GM13976 (cell line): ENCODE measurements at regions not wholly inside any gene's neighbourhood (a gene's known extent, or its start where the extent isn't known, plus 50 kb on each side); places are given as distances from the start of the nearest gene placed in this dataset.
"Not testable (repeated sequence)": the region's sequence is repeated elsewhere in the genome, so short reads cannot be mapped to it uniquely, and the experiment has no call there.

Source experiments
- DNase-seq: peaks from one replicate; pipeline ENCODE4 v3.0.0; 2012; ENCODE audit warnings: low spot score
- in situ Hi-C: fragments of 300-500 bp; cut with MboI; formaldehyde crosslinking; loops from one replicate; pipeline ENCODE4 v1.12.0; 2022; ENCODE audit warnings: low sequenced_read_pairs, mixed read lengths, inconsistent platforms; ENCODE audit not compliant: unreplicated experiment
- TF ChIP-seq, protein P1 (sequence below): IDR thresholded peaks from 2 replicates; pipeline ENCODE4 v1.5.1; 2012; ENCODE audit warnings: borderline replicate concordance, mild to moderate bottlenecking; ENCODE audit not compliant: insufficient read depth; ENCODE audit errors: extremely low read depth, missing control alignments, control extremely low read depth

GRCh38 chr13:30520571-30520970, 54.8 kb upstream of the HMGB1 start:
- no peak for DNase-seq

GRCh38 chr13:30523211-30523610, 57.5 kb upstream of the HMGB1 start:
- in situ Hi-C loops: no loop called here
- TF ChIP-seq, protein P1, sequence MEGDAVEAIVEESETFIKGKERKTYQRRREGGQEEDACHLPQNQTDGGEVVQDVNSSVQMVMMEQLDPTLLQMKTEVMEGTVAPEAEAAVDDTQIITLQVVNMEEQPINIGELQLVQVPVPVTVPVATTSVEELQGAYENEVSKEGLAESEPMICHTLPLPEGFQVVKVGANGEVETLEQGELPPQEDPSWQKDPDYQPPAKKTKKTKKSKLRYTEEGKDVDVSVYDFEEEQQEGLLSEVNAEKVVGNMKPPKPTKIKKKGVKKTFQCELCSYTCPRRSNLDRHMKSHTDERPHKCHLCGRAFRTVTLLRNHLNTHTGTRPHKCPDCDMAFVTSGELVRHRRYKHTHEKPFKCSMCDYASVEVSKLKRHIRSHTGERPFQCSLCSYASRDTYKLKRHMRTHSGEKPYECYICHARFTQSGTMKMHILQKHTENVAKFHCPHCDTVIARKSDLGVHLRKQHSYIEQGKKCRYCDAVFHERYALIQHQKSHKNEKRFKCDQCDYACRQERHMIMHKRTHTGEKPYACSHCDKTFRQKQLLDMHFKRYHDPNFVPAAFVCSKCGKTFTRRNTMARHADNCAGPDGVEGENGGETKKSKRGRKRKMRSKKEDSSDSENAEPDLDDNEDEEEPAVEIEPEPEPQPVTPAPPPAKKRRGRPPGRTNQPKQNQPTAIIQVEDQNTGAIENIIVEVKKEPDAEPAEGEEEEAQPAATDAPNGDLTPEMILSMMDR: no peak
- no peak for DNase-seq

More at GRCh38 chr13:30520571-30520970, 54.8 kb upstream of the HMGB1 start:
- in situ Hi-C loops: no loop called here
- TF ChIP-seq, protein P1: no peak

GRCh38 chr13:30523817-30524216, 58.1 kb upstream of the HMGB1 start:
- DNase-seq, in situ Hi-C loops: not testable (repeated sequence)

GRCh38 chr13:30525212-30525611, 59.5 kb upstream of the HMGB1 start:
- in situ Hi-C loops, DNase-seq: not testable (repeated sequence)

GRCh38 chr13:30526612-30527495, 61.1 kb upstream of the HMGB1 start:
- in situ Hi-C loops: no loop called here
- TF ChIP-seq, protein P1: no peak
- DNase-seq: no peak

- peak; percentile 45 for DNase-seq
- TF ChIP-seq, protein P1: no peak
- in situ Hi-C loops: no loop called here
Observed at GRCh38 chr13:30529085-30529834, 63.5 kb upstream of the HMGB1 start.

GRCh38 chr13:30535046-30535445, 69.3 kb upstream of the HMGB1 start:
- no peak for DNase-seq
- in situ Hi-C loops: no loop called here
- TF ChIP-seq, protein P1: no peak
